ENCODE measurements at regions not wholly inside any gene's neighbourhood (a gene's known extent, or its start where the extent isn't known, plus 50 kb on each side); places are given as distances from the start of the nearest gene placed in this dataset.

- TF ChIP-seq POLR2AphosphoS5 (IDR thresholded peaks at IDR 0.05): no peak
- TF ChIP-seq CTCF (IDR thresholded peaks at IDR 0.05): no peak
- TF ChIP-seq POLR2A (IDR thresholded peaks at IDR 0.05): no peak
Observed at GRCh38 chr3:194257151-194257621, 93.9 kb downstream of the CPN2 start.

Measured in sigmoid colon (tissue), 4 donors.